K562 (cell line): ENCODE measurements at regions not wholly inside any gene's neighbourhood (a gene's known extent, or its start where the extent isn't known, plus 50 kb on each side); places are given as distances from the start of the nearest gene placed in this dataset.

ENCODE experiments used
- ATAC-seq: fragments of 200-7000 bp; cut with Tn5 transposase; 3 replicates; pipeline ENCODE4 v1.9.1; 2020; ENCODE audit warnings: moderate library complexity
- BruUV-seq: library from RNA; stranded (reverse); fragments of 400-500 nt; replicated peaks from 2 replicates; lab custom pipeline; 2021; lab: Mats Ljungman, UMichigan
- CTCF ChIA-PET: fragments of 300-600 bp; formaldehyde crosslinking; extraction: SDS; loops from one replicate; lab custom pipeline; 2021; ENCODE audit warnings: low intra/inter-chr PET ratio; lab: Yijun Ruan, JAX
- POLR2A ChIA-PET: fragments of 300-600, 350-650 bp; sonication (Branson Sonifier 250); formaldehyde crosslinking; extraction: SDS; loops from one replicate; lab custom pipeline; 2021; ENCODE audit warnings: antibody characterized with exemption, inconsistent platforms; lab: Yijun Ruan, JAX
- DNase-seq, 4 experiments: peaks; one replicate each; pipeline versions ENCODE4 v3.0.0 to v3.0.0-alpha.2; 2011 to 2018; ENCODE audit warnings: low spot score in 3 of 4, mixed read lengths in 3 of 4; ENCODE audit errors: extremely low read depth in 1 of 4
- FAIRE-seq: peaks from 2 replicates; lab custom pipeline; 2011; peaks lifted over from hg19 to GRCh38; lab: Jason Lieb, UNC
- H2AFZ ChIP-seq: 2 replicates; pipeline ENCODE4 v1.6.0; 2011; ENCODE audit warnings: low read depth, low read length, control low read depth, inconsistent platforms
- H3K27ac ChIP-seq: fragments of 200-600 bp; 3 replicates; pipeline ENCODE4 v1.8.0; 2011; ENCODE audit warnings: low read depth, mild to moderate bottlenecking, control low read depth, inconsistent platforms, low read length, moderate library complexity, mixed read lengths; ENCODE audit errors: extremely low read depth
- H3K27me3 ChIP-seq, 2 experiments: fragments of 300-600 bp in 1 of 2; 2 replicates in 1 of 2; 3 replicates in 1 of 2; pipeline versions ENCODE4 v1.6.0 to v1.8.0; 2011; ENCODE audit warnings: inconsistent platforms in 2 of 2, low read length in 2 of 2, mild to moderate bottlenecking in 1 of 2, mixed read lengths in 1 of 2, moderate library complexity in 1 of 2; ENCODE audit not compliant: control insufficient read depth in 2 of 2, insufficient read depth in 2 of 2
- H3K36me3 ChIP-seq: fragments of 300-600 bp; 3 replicates; pipeline ENCODE4 v1.8.0; 2011; ENCODE audit warnings: mild to moderate bottlenecking, low read length, inconsistent platforms; ENCODE audit not compliant: control insufficient read depth, insufficient read depth
- H3K4me1 ChIP-seq, 2 experiments: fragments of 200-600 bp in 1 of 2; replicated peaks in 1 of 2; 2 replicates in 1 of 2; 3 replicates in 1 of 2; pipeline versions ENCODE4 v1.5.1 to v1.8.0; 2011; ENCODE audit warnings: inconsistent platforms in 2 of 2, low read length in 2 of 2, mild to moderate bottlenecking in 1 of 2, mixed read lengths in 1 of 2, moderate library complexity in 1 of 2; ENCODE audit not compliant: control insufficient read depth in 2 of 2, insufficient read depth in 2 of 2
- H3K4me2 ChIP-seq: 2 replicates; pipeline ENCODE4 v1.6.1; 2011; ENCODE audit warnings: low read length, control low read depth, inconsistent platforms, mixed read lengths; ENCODE audit not compliant: insufficient read depth
- H3K4me3 ChIP-seq: fragments of 200-600 bp; sonication (generic), shearing (Covaris generic); 2 replicates; pipeline ENCODE4 v1.5.1; 2016; ENCODE audit warnings: control low read depth, inconsistent platforms
- H3K79me2 ChIP-seq: fragments of 200-600 bp; 3 replicates; pipeline ENCODE4 v1.8.0; 2011; ENCODE audit warnings: low read length, inconsistent platforms; ENCODE audit not compliant: control insufficient read depth, insufficient read depth
- H3K9ac ChIP-seq, 2 experiments: 2 replicates each; pipeline versions ENCODE4 v1.6.0 to v1.6.1; 2011; ENCODE audit warnings: low read depth in 2 of 2, low read length in 2 of 2, control low read depth in 1 of 2, inconsistent platforms in 1 of 2, mild to moderate bottlenecking in 1 of 2, mixed read lengths in 1 of 2; ENCODE audit not compliant: insufficient read depth in 1 of 2
- H3K9me1 ChIP-seq: one replicate; pipeline ENCODE4 v1.6.0; 2011; ENCODE audit warnings: inconsistent platforms, mild to moderate bottlenecking, low read length, moderate library complexity; ENCODE audit not compliant: control insufficient read depth, insufficient read depth
- H3K9me3 ChIP-seq: replicated peaks from 2 replicates; pipeline ENCODE4 v1.5.1; 2011; ENCODE audit warnings: low read depth, low read length, inconsistent platforms; ENCODE audit not compliant: control insufficient read depth, insufficient read depth
- H4K20me1 ChIP-seq: replicated peaks from 2 replicates; pipeline ENCODE4 v1.6.1; 2011; ENCODE audit warnings: low read length, inconsistent platforms, mixed read lengths; ENCODE audit not compliant: control insufficient read depth, insufficient read depth
- CBFB ChIP-seq: sonication (generic); formaldehyde crosslinking; IDR thresholded peaks from 2 replicates; pipeline ENCODE4 v1.4.0; 2020; ENCODE audit warnings: mild to moderate bottlenecking, missing genetic modification reagents
- ELF4 ChIP-seq: fragments of 450-650 bp; formaldehyde crosslinking; IDR thresholded peaks from 2 replicates; pipeline ENCODE4 v1.4.0; 2022; ENCODE audit warnings: missing genetic modification characterization
- MEF2D ChIP-seq: conservative IDR thresholded peaks from 2 replicates; pipeline ENCODE4 v1.6.1; 2016; ENCODE audit warnings: low read depth, missing genetic modification characterization, missing compliant biosample characterization
- NCOA4 ChIP-seq: fragments of 450-650 bp; IDR thresholded peaks from 2 replicates; pipeline ENCODE4 v1.6.1; 2018; ENCODE audit warnings: mild to moderate bottlenecking; ENCODE audit not compliant: partially characterized antibody
- SIX5 ChIP-seq, 2 experiments: IDR thresholded peaks; 2 replicates each; pipeline ENCODE4 v1.6.1; 2011; ENCODE audit warnings: low read length in 2 of 2, borderline replicate concordance in 1 of 2, low read depth in 1 of 2, mild to moderate bottlenecking in 1 of 2, moderate library complexity in 1 of 2; ENCODE audit not compliant: insufficient read depth in 1 of 2
- TAL1 ChIP-seq: fragments of 450-650 bp; IDR thresholded peaks from 2 replicates; pipeline ENCODE4 v1.6.1; 2016; ENCODE audit warnings: mild to moderate bottlenecking
- ZBTB5 ChIP-seq: fragments of 450-650 bp; IDR thresholded peaks from 2 replicates; pipeline ENCODE4 v1.6.1; 2017; ENCODE audit warnings: antibody characterized with exemption
- ZFP30 ChIP-seq: fragments of 250-450 bp; sonication (Bioruptor Pico); IDR thresholded peaks from 2 replicates; pipeline ENCODE4 v1.8.0; 2022; ENCODE audit warnings: moderate library complexity, mild to moderate bottlenecking, inconsistent platforms, borderline replicate concordance
- ZNF274 ChIP-seq: IDR thresholded peaks from 2 replicates; pipeline ENCODE4 v1.6.1; 2011; ENCODE audit warnings: low read depth, mild to moderate bottlenecking, low read length, moderate library complexity, borderline replicate concordance
- ZNF407 ChIP-seq: fragments of 450-650 bp; IDR thresholded peaks from 2 replicates; pipeline ENCODE4 v1.6.1; 2016; ENCODE audit warnings: low read depth
- ZNF507 ChIP-seq: conservative IDR thresholded peaks from 2 replicates; pipeline ENCODE4 v1.6.1; 2017; ENCODE audit warnings: missing genetic modification characterization, missing compliant biosample characterization
- WGBS: fragments of 100-300 bp; shearing (Covaris generic); methylation state at CpG from one replicate; pipeline ENCODE4 v1.1.6; 2016; ENCODE audit warnings: low coverage, mixed read lengths; ENCODE audit not compliant: insufficient coverage; ENCODE audit errors: missing lambda C conversion rate; 5-methylcytosine and 5-hydroxymethylcytosine counted together
- in situ Hi-C: fragments of 300-500 bp; cut with MboI; formaldehyde crosslinking; loops from 4 replicates; pipeline ENCODE4 v1.15.0; 2018; ENCODE audit warnings: inconsistent platforms, mixed read lengths
- intact Hi-C: fragments of 100-400 bp; cut with micrococcal nuclease; formaldehyde crosslinking; loops from 2 replicates; pipeline ENCODE4 v1.14.2; 2022

DNA sequence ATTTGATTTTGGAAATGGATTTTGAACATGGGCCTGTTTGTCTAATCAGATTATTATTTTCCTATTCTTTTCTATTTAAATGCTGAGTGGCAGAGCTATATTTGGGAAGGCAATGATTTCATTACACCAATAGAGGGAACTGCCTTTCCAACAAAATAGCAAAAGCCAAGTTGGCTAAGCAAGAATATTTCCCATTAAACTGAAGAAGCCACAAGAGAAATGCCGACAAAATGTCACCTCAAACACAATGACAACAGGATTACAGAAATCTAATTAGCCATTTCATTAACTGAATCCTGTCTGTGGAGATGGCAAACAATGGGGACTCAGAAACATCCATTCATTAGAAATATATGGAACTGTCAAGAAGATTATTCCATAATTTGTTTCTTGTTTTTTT is 1593.1 kb upstream of the RAG2 start (continued):
- TF ChIP-seq SIX5 (IDR thresholded peaks at IDR 0.05; ENCODE audit: borderline replicate concordance in 1 of 2, insufficient read depth in 1 of 2, low read depth in 1 of 2, low read length in 2 of 2): no peak
- TF ChIP-seq, all 486 proteins: peak for 0

GRCh38 chr11:38182126-38182866 is 1584.3 kb upstream of the RAG2 start:
- H3K9me1 ChIP-seq: no peaks in the 10 kb centered on the region
- H3K9me3 ChIP-seq: no peaks in the 10 kb centered on the region
- H3K79me2 ChIP-seq: no peaks in the 10 kb centered on the region
- WGBS: 10% methylated on average over 1 of the region's 1 CpG
- no peaks in the 10 kb centered on the region for H3K36me3 ChIP-seq
- no peaks in the 10 kb centered on the region for H3K27me3 ChIP-seq
- H2AFZ ChIP-seq: no peak overlapping the region
- DNase-seq (no peak), FAIRE-seq (no peak), ATAC-seq (no peak)
- no TSS peak for BruUV-seq
- H3K4me3 ChIP-seq: no peak overlapping the region
- intact Hi-C loops (no loop called here), in situ Hi-C loops (no loop called here)
- H3K4me1 ChIP-seq: no peaks in the 10 kb centered on the region
- no peak overlapping the region for H3K27ac ChIP-seq
- CTCF ChIA-PET: no interaction called here
- no peaks in the 10 kb centered on the region for H4K20me1 ChIP-seq
- POLR2A ChIA-PET: no interaction called here
- H3K9ac ChIP-seq: no peak overlapping the region
- H3K4me2 ChIP-seq: no peak overlapping the region
- TF ChIP-seq MEF2D (tag): no peak
- TF ChIP-seq TAL1: no peak
- TF ChIP-seq ZNF407: no peak
- no peak for TF ChIP-seq ZNF274
- no peak for TF ChIP-seq ELF4
- no peak for TF ChIP-seq NCOA4
- TF ChIP-seq ZBTB5: no peak
- no peak for TF ChIP-seq ZNF507 (tag)
- TF ChIP-seq CBFB (CRISPR knock-in tag): no peak
- TF ChIP-seq ZFP30: no peak
